KG1 (cell line): ENCODE measurements at regions not wholly inside any gene's neighbourhood (a gene's known extent, or its start where the extent isn't known, plus 50 kb on each side); places are given as distances from the start of the nearest gene placed in this dataset.

Experiments
- DNase-seq: peaks from one replicate; lab custom pipeline; 2025; lab: John Stamatoyannopoulos, UW

- no peak for DNase-seq
Observed at GRCh38 chr22:27638329-27639233, 163.0 kb downstream of the MN1 start.

GRCh38 chr22:27639248-27640086 is 162.1 kb downstream of the MN1 start:
- DNase-seq = no peak

DNA sequence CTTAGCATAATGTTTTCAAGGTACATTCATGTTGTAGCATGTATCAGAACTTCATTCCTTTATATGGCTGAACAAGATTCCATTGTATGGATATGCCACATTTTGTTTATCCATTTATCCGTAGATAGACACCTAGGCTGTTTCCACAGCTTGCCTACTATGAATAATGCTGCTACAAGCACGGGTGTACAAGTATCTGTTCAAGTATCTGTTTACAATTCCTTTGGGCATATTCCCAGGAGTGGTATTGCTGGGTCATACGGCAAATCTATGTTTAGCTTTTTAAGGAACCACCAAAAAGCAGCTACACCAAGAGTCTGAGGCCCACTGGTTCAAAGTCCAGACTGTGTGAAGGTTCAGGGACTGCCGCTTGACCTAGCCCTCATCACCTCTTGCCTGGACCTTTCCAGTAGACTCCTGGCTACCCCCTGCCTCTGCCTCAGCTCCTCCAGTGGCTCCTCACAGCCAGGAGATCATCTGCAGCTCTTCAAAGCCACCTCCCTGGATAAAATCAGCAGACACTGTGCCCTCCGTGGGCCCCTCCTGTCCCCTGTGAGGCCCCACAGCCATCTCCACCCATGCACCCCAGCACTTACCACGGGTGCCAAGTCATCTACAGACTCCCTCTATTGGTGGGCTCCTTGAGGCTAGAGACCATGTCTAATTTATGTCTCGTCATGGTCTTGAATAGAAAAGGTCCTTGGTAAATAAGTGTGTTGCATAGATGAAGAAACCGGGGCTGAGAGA is 160.3 kb downstream of the MN1 start:
- no peak for DNase-seq

DNA sequence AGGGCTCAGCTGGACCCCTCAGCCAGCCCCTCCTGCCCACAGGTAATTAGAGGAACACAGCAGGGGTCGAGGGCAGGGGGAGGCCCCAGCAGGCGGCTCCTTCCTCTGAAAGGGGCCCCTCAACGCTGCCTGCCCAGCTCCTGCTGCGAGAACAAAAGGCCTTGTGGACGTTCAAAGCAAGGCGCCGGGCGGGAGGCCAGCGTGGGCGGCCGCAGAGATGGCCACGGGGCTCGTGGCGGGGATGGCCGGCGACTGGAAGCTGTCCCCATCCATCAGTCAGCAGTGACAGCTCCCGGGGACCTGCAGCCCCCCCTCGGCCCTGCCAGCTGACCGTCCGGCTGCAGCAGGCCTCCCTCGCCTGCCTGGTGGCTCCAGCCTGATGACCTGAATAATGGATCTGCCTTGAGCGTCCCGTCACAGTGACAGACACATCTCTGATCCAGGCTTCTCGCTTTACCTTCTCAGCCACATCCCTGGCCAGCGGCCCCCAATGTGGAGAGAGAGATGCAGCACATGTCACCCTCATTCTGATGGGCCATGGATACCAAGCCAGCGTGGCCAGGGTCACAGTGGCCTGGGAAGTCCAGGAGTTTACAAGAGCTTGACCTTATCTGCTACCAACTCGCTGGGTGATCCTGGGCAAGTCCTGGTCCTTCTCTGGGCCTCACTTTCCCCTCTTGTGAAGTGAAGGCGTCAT is 159.3 kb downstream of the MN1 start:
- no peak for DNase-seq

- DNase-seq = no peak
Observed at GRCh38 chr22:27643907-27644306, 157.6 kb downstream of the MN1 start.

- DNase-seq = no peak
Observed at GRCh38 chr22:27644566-27644965, 157.0 kb downstream of the MN1 start.

DNA sequence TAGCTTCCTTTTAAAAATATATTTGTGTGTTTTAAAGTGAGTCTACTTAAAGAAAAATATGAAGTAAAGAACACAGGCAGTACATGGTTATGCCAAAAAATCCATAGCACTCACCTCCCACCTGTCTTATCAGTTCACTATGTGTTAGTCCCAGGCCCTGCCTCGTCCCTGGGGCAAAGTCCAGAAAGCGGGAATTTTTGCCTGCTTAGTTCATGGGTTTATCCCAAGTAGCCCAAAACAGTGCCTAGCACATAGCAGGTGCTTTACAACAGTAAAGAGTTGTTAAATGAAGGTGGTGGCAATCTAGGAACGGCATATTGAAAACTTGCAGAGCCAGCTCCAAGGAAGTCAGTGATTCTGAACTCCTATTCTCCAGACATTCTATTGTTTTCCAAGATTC is 154.0 kb downstream of the MN1 start:
- DNase-seq = no peak

- no peak for DNase-seq
Observed at GRCh38 chr22:27648074-27648473, 153.5 kb downstream of the MN1 start.

GRCh38 chr22:27648853-27649252 is 152.7 kb downstream of the MN1 start:
- DNase-seq = no peak

GRCh38 chr22:27650572-27650971 is 151.0 kb downstream of the MN1 start:
- DNase-seq = no peak

DNA sequence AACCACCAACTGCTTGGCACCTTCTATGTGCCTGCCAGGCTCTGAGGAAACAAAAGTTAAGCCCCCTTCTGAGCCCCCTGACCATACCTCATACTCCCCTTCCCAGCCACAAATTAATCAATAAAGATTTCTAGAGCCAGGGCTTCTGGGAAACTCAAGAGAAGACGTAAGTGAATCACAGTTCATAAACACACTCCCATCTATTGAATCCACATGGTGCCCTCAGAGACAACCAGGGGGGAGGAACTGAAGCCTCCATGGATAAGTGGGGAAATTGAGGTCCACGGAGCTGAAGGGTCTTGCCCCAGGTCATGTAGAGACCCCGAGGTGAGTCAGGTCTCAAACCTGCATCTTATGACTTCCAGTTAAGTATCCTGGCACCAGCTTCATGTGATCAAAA is 150.6 kb downstream of the MN1 start:
- no peak for DNase-seq

GRCh38 chr22:27651486-27651885 is 150.1 kb downstream of the MN1 start:
- DNase-seq = no peak

GRCh38 chr22:27654546-27655445 is 146.8 kb downstream of the MN1 start:
- DNase-seq = no peak

DNA sequence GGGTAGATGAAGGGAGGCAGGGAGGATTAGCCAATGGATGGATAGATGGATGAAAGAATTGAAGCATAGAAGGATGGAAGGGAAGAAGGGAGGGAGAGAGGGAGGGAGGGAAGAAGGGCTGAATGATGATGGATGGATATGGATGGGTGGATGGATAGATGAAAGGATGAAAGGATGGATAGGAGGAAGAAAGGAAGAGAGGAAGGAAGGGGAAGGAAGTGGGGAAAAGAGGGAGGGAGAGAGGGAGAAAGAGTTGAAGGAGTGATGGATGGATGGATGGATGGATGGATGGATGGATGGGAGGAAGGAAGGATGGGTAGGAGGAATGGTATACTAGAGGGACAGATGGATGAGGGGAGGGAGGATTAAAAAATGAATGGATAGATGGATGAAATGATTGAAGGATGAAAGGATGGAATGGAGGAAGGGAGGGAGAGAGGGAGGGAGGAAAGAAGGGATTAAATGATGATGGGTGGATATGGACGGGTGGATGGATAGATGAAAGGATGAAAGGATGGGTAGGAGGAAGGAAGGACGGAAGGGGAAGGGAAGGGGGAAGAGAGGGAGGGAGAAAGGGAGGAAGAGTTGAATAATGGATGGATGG is 145.9 kb downstream of the MN1 start:
- DNase-seq = no peak

DNA sequence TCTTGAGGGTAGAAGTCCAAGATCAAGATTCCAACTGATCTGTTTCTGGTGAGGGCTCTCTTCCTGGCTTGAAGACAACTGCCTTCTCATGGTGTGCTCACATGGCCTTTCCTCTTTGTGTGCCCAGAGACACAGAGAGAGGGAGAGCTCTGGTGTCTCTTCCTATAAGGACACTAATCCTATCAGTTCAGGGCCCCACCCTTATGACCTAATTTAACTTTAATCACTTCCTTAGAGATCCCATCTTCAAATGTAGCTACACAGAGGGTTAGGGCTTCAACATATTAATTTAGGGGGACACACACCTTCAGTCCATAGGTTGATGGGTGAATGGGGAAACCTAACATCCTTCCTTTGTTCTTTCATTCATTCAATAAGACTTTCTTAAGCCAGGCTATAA is 144.6 kb downstream of the MN1 start:
- DNase-seq = no peak

DNA sequence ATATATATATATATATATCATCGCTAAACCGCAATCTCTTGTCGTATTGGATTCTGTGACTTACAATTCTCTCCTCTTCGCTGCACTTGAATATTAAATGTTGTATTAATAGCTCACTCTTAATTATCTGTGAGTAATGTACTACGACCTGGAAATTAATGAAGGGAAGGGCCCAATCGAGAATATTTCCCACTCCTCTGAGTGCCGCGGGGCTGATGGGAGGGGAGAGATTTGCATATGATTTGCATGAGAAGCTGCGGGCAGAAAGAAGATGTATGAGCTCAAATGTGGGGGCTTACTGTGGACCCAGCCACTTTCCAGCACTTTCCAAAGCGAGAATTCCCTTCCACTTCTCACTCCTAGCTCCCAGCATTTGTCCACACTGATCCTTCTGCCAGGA is 141.2 kb downstream of the MN1 start:
- no peak for DNase-seq

GRCh38 chr22:27662359-27663301 is 138.9 kb downstream of the MN1 start:
- no peak for DNase-seq

DNA sequence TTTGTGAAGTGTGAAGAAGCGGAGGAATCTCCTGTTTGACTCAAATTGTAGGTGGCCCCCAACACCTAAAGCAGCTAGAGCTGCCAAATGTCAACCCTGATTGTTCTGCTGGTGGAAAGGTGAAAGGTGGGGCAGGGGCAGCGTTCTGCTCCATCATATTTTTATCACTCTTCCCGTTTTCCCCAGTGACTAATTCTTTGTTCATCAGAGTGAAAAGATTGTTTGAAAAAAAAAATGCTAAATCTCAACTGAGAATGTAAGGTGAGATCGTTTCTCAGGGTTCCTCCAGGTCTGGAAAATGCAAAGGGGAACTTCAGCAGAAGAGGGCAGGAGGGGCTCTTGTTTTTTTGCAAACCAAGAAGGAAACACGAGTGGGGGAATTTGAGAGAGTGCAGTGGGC is 137.7 kb downstream of the MN1 start:
- DNase-seq = no peak
